GM21619 (cell line): ENCODE measurements at regions not wholly inside any gene's neighbourhood (a gene's known extent, or its start where the extent isn't known, plus 50 kb on each side); places are given as distances from the start of the nearest gene placed in this dataset.

ENCODE experiments used
- ATAC-seq: cut with Tn5 transposase; IDR thresholded peaks from one replicate; pipeline ENCODE4 v1.9.1; 2021; ENCODE audit not compliant: unreplicated experiment

- ATAC-seq: no peak
Measured at GRCh38 chr14:46788994-46789393, 137.4 kb upstream of the RPL10L start.

- no peak for ATAC-seq
Measured at GRCh38 chr14:46782281-46782680, 130.7 kb upstream of the RPL10L start.

GRCh38 chr14:46769292-46769691, 117.7 kb upstream of the RPL10L start:
- peak; percentile 97 for ATAC-seq

- ATAC-seq: no peak
Measured at GRCh38 chr14:46747001-46747652, 95.5 kb upstream of the RPL10L start.

GRCh38 chr14:46734286-46734685, 82.7 kb upstream of the RPL10L start:
- no peak for ATAC-seq

GRCh38 chr14:46717211-46717610, 65.6 kb upstream of the RPL10L start:
- ATAC-seq: no peak
